ENCODE measurements at regions not wholly inside any gene's neighbourhood (a gene's known extent, or its start where the extent isn't known, plus 50 kb on each side); places are given as distances from the start of the nearest gene placed in this dataset.

GRCh38 chr5:93246090-93246855 lies 334.7 kb downstream of the NR2F1-AS1 start:
- Histone ChIP-seq H3K27me3 (no peaks in the 10 kb centered on the region), H3K4me3 (no peak overlapping the region), H3K36me3 (no peaks in the 10 kb centered on the region), H3K9me3 (no peaks in the 10 kb centered on the region), H3K4me1 (peaks cover 0 to 20% (median 7%) of the 10 kb centered on the region in 3 donors), H3K27ac (peak overlapping the region in 2 of 4 donors; percentile 5 to 22)
- WGBS, 2 donors (ENCODE audit: low coverage in 1 of 2), result 5 to 11% methylated on average over 4 to 6 of the region's 6 CpGs
- TF ChIP-seq EP300 (IDR thresholded peaks at IDR 0.05) (no peak), CTCF (IDR thresholded peaks at IDR 0.05) (no peak), POLR2AphosphoS5 (IDR thresholded peaks at IDR 0.05) (peak; percentile 88), POLR2A (IDR thresholded peaks at IDR 0.05) (no peak)
- ATAC-seq, result no peak

GRCh38 chr5:93245226-93245625 lies 335.8 kb downstream of the NR2F1-AS1 start:
- WGBS, 2 donors (ENCODE audit: low coverage in 1 of 2), result 53 to 56% methylated on average over 3 of the region's 3 CpGs
- Histone ChIP-seq H3K9me3 (no peaks in the 10 kb centered on the region), H3K4me3 (no peak overlapping the region), H3K4me1 (peaks cover 0 to 20% (median 7%) of the 10 kb centered on the region in 3 donors), H3K27me3 (no peaks in the 10 kb centered on the region), H3K27ac (peak overlapping the region in 1 of 4 donors; percentile 5), H3K36me3 (no peaks in the 10 kb centered on the region)
- ATAC-seq, result no peak
- no peak for TF ChIP-seq POLR2AphosphoS5 (IDR thresholded peaks at IDR 0.05)
- TF ChIP-seq POLR2A (IDR thresholded peaks at IDR 0.05), result no peak

- Histone ChIP-seq H3K4me3 (no peak overlapping the region), H3K27me3 (no peaks in the 10 kb centered on the region), H3K36me3 (no peaks in the 10 kb centered on the region), H3K4me1 (peaks cover 0 to 20% (median 7%) of the 10 kb centered on the region in 3 donors), H3K9me3 (no peaks in the 10 kb centered on the region), H3K27ac (no peak overlapping the region)
- no peak for ATAC-seq
- TF ChIP-seq POLR2A (IDR thresholded peaks at IDR 0.05), result no peak
- no peak for TF ChIP-seq CTCF (IDR thresholded peaks at IDR 0.05)
- TF ChIP-seq POLR2AphosphoS5 (IDR thresholded peaks at IDR 0.05), result no peak
- no peak for TF ChIP-seq EP300 (IDR thresholded peaks at IDR 0.05)
- WGBS, 2 donors (ENCODE audit: low coverage in 1 of 2), result 89 to 100% methylated on average over 1 of the region's 1 CpG
These were observed 337.5 kb downstream of the NR2F1-AS1 start for GRCh38 chr5:93243481-93243880.

GRCh38 chr5:93240228-93240834 lies 340.7 kb downstream of the NR2F1-AS1 start:
- Histone ChIP-seq H3K36me3 (no peaks in the 10 kb centered on the region), H3K9me3 (no peaks in the 10 kb centered on the region), H3K4me1 (peaks cover 0 to 8% (median 3%) of the 10 kb centered on the region in 3 donors), H3K4me3 (no peak overlapping the region), H3K27me3 (no peaks in the 10 kb centered on the region), H3K27ac (no peak overlapping the region)
- no peak for TF ChIP-seq POLR2A (IDR thresholded peaks at IDR 0.05)
- TF ChIP-seq EP300 (IDR thresholded peaks at IDR 0.05), result no peak
- TF ChIP-seq CTCF (IDR thresholded peaks at IDR 0.05), result no peak
- no peak for TF ChIP-seq POLR2AphosphoS5 (IDR thresholded peaks at IDR 0.05)
- ATAC-seq, result no peak
- whole genome bisulfite sequencing, 2 donors (ENCODE audit: low coverage in 1 of 2), result 87 to 96% methylated on average over 3 to 5 of the region's 5 CpGs

- Histone ChIP-seq H3K27me3 (no peaks in the 10 kb centered on the region), H3K9me3 (no peaks in the 10 kb centered on the region), H3K4me3 (no peak overlapping the region), H3K36me3 (no peaks in the 10 kb centered on the region), H3K4me1 (no peaks in the 10 kb centered on the region), H3K27ac (no peak overlapping the region)
- TF ChIP-seq CTCF (IDR thresholded peaks at IDR 0.05) (no peak), EP300 (IDR thresholded peaks at IDR 0.05) (no peak), POLR2AphosphoS5 (IDR thresholded peaks at IDR 0.05) (no peak), POLR2A (IDR thresholded peaks at IDR 0.05) (no peak)
- 59 to 78% methylated on average over 3 to 4 of the region's 4 CpGs for WGBS, 2 donors (ENCODE audit: low coverage in 1 of 2)
- ATAC-seq, result no peak
These were observed 344.1 kb downstream of the NR2F1-AS1 start for GRCh38 chr5:93236807-93237421.
